GM18951 (cell line): ENCODE measurements at regions not wholly inside any gene's neighbourhood (a gene's known extent, or its start where the extent isn't known, plus 50 kb on each side); places are given as distances from the start of the nearest gene placed in this dataset.

Source experiments
- POLR2A ChIP-seq: IDR thresholded peaks from 4 replicates; pipeline ENCODE4 v1.6.1; 2011; ENCODE audit warnings: mild to moderate bottlenecking; ENCODE audit not compliant: insufficient read length, insufficient read depth; ENCODE audit errors: extremely low read depth
- in situ Hi-C: fragments of 300-500 bp; cut with MboI; formaldehyde crosslinking; loops from one replicate; pipeline ENCODE4 v1.12.0; 2022; ENCODE audit warnings: low sequenced_read_pairs, mixed read lengths, inconsistent platforms; ENCODE audit not compliant: unreplicated experiment

DNA sequence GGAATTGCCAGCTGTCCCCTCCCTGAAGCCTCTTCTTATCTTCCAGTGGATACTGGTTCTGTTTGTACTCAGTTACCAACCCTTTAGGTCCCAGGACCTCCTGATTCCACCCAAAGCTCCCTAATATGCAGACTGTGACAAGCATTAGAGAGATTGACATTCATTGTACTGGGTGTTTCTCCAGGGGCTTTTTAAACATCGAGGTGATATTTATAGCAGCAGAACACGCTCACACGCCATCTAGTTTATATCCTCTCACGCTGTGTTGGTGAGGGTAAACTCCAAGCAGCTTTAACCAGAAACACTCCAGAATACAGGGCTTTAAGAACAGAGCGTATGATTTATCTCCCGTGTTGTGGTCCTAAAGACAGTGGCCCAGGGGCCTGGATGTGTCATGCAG is 238.4 kb downstream of the IRF8 start:
- in situ Hi-C loops = no loop called here
- no peak for TF ChIP-seq POLR2A

DNA sequence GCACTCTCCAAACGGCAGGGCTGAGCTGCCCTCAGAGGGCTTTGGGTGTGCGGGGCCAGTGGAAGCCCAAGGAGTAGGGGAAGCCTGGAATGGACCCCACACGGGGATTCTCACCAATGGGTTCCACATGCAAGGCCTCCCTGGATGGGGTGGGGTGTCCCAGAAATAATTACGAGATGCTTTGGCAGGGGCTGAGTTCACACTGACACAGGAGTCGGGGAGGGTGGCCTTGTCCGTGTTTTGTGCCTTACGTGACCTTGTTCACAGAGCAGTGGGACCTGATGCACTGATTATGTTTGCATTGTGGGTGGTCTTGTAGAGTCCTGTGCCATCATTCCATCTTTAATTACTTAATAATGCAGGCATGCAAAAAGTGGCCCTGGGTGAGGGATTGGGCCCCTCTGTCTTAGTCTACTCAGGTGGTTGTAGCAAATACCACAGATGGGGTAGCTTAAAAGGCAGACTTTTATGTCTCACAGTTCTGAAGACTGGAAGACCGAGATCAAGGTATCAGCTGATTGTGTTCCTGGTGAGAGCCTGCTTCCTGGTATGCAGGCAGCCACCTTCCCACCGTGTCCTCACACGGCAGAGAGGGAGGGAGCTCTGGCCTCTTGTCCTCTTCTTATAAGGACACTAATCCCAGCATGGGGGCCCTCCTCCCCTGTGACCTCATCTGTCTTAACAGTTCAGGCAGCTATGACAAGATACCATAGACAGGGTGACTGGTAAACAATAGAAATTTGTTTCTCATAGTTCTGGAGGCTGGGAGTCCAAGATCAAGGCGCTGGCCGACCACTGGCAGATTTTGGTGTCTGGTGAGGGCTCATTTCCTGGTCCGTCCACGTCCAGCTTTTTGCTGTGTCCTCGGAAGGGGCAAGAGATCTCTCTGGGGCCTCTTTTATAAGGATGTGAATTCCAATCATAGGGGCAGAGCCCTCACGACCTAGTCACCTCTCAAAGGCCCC is 239.4 kb downstream of the IRF8 start:
- in situ Hi-C loops = no loop called here
- no peak for TF ChIP-seq POLR2A

DNA sequence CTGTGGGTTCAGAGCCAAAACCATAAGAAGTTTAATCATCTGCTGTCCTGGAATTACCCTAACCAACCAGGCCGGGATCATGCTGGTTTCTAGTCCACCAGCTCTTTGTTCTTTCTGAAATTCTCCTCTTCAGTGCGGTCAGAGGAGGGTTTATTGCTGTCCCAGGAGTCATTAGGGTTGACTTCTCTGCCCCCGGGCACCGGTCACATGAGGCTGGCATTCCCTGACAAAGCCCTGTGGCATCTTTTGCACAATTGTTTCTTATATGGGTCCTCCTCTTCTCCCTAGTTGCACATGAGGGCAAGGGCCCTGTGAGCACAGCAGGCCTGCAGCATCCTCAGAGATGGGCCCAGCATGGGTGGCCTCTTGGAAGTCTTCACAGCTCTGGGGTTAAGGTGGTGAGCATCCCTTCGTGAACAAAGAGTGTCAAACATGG is 243.9 kb downstream of the IRF8 start:
- TF ChIP-seq POLR2A = no peak
- in situ Hi-C loops = no loop called here

DNA sequence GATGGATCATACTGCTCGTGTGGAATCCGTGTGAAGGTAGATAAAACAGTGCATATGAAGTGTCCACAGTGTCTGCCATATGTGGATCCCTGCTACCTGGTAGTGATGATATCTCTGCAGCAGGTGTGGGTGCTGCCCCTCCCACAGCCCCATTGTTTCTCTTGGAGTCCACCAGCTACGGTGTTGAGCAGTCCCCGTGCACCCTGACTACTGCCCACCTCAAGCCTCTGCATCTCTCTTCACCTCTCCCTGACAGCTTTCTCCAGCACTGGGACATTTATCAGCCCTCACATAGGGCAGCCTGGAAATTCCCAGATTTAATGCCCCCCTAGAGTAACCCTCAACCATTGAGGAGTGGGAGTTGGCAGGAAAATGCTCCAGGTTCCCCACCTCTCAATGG is 244.7 kb downstream of the IRF8 start:
- in situ Hi-C loops = no loop called here
- no peak for TF ChIP-seq POLR2A

DNA sequence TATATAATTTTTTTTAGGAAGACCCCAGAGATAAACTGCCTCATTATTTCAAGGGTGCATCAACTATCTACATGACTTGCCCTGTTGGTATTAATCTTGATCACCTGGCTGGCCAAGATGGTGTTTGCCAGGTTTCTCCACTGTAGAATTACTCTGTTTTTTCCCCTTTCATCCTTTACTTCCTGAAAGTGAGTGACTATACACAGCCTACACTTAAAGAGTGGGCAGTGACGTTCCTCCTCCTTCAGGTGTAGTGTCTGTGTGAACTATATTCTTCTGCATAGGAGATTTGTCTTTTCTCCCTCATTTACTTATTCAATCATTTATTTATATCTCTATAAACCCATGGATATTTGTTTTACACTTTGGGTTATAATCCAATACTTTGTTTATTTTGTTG is 246.7 kb downstream of the IRF8 start:
- in situ Hi-C loops = no loop called here
- TF ChIP-seq POLR2A = no peak

DNA sequence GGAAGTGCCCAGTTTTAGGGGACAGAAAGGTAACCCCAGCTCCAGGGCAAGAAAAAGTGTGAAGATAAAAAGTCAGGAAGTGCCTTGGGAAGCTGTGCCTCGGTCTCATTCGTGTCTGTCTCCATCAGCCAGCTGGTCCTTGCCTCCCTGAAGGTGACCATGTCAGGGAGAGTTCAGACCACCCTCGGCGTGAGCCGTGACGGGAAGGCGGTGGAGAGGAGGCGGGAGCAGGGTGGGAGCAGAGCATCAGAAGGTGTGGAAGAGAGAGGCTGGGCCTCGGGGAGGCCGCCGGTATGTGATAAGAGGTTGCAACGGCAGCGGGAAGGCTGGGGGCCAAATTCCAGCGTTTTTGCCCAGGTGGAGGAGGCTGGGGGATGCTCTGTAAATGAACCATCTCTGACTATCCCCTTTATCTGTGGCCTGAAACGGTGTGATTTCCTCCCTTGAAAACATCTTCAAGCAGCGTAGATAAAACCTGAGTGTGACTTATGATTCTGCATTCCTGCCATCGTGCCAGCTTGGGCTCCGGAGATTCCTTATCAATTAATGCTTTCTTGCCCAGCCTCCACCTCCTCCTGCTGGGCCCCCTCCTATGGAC is 251.8 kb downstream of the IRF8 start:
- no peak for TF ChIP-seq POLR2A
- in situ Hi-C loops = no loop called here

DNA sequence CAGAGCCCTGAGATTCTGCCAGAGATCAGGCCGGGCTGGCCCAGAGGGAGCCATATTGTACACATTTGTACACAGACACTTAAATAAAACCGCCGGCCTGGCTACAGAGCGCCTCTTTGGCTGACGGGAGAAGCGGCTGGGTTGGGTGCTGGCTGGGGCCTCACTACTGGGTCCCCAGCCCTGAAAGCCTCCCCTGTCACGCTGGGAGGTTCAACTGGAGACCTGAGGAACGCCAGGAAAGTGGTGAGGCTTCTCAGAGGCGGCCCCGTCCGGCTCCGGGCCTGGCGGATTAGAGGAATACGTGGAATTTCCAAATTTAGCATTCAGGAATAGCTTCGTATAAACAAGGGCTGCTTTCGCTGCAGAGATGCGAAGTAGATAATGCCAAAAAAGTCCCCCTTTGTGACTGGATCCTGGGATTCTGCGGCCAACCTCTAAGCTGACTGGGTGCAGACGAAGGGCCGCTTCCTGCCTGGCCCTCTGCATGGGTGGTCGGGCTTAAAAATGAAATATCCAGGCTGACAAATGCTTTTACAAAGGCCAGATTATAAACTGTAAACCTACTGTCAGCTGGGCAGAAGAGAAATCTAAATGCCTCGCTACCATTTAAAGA is 252.4 kb downstream of the IRF8 start:
- in situ Hi-C loops = no loop called here
- no peak for TF ChIP-seq POLR2A

DNA sequence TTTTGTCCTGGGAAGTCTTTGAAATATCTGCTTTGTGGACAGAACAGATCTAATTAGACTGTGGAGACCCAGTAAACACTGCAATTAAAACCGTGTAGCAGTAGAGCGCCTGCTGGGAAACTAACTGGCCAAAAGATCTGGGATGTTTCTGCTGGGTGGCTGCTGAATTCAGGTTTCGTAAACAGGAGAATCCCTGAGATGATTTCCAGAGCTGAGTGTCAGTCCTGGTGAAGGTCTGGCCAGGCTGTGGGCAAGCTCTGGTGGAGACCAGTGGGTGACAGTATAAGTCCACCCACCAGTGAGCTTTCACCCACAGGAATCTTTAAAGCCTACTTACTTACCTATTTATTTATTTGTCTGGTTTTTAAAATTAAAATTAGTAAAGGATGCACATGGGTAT is 257.2 kb downstream of the IRF8 start:
- TF ChIP-seq POLR2A = no peak
- in situ Hi-C loops = no loop called here

DNA sequence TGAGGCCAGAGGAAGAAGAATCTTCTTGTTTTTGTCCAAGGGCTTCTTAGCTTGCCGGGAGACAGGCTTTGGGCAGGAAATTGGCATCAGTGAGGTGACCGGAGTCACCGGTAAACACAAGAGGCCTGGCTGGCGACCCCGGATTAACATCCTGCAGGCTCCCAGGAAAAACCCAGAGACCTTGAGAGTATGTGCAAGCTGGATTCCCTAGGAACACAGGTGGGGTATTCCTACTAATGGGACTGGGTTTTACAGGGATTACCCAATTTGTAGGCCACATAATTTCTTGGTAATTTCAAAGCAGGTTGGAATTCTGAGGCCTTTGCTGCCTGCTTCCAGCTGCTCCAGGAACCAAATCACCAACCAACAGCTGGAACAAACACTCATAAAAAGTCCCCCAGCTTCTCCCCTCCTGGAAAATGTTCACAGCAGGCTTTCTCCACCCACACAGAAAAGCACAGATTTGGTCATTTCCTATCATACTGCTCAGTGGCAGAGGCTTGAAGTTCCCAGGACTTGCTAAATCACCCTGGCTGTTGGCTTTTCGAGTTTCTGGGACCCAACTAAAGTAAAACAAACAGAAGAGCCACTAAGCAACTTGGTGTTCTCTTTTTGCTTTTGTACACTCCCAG is 258.8 kb downstream of the IRF8 start:
- in situ Hi-C loops = no loop called here
- TF ChIP-seq POLR2A = no peak

DNA sequence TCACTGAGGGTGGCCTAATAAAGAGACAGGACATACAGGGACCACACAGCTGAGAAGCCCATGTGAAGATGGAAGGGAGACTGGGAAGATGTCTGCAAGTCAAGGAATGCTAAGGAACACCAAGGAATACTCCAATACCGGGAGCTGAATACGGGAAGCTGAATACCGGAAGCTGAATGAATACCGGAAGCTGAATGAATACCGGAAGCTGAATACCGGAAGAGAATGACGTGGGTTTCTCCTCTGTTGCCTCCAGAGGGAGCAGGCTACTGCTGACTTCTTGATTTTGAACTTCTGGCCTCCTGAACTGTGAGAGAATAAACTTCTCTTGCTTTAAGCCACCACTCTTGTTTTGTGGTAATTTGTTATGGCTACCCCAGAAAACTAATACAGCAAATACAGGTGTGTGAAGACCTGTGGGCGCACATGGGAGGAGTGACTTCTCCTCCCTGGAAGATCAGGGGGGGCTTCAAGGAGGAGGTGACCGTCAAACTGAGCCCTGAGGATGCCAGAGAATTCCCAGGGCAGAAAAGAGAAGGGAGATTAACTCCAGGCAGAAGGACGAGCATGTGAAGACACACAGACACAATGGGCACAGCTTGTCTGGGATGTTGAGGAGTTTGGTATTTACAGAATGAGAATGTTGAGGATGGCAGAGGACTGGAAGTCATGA is 259.9 kb downstream of the IRF8 start:
- in situ Hi-C loops = no loop called here
- TF ChIP-seq POLR2A = no peak

DNA sequence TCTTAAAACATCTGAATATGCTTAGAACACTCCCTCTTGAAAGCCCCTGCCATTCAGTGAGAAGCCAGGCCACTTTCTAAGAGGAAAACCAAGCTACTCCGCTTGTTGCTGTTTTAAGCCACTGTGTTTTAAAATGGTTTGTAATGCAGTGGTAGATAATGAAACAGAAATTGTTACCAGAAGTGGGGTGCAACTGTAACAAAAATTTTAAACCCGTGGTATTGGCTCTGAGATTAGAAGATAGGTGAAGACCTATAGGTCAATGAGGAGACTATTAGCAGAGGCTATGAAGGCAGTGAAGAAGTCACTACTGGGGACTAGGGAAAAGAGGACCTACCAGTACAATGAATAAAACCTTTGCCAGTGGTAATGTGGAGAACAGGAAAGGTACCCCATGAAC is 266.5 kb downstream of the IRF8 start:
- in situ Hi-C loops = no loop called here
- TF ChIP-seq POLR2A = no peak

DNA sequence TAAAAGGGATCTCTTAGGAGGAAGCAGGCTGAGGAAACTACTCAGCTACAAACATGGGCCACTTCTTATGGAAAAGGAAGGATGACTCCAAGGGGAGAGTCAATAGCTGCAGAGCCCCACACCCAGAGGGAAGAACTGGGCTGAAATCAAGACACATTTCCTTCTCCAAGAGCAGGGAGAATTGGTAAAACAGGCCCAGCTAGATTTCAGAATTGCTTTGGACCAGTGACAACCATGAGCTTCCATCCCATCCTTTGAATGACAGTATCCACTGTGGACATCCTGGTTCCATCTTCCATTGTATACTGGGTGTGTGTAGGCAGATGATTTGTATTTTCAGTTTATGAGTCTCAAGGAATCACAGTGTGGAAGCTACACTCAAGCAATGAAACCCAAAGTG is 267.5 kb downstream of the IRF8 start:
- TF ChIP-seq POLR2A = no peak
- in situ Hi-C loops = no loop called here

DNA sequence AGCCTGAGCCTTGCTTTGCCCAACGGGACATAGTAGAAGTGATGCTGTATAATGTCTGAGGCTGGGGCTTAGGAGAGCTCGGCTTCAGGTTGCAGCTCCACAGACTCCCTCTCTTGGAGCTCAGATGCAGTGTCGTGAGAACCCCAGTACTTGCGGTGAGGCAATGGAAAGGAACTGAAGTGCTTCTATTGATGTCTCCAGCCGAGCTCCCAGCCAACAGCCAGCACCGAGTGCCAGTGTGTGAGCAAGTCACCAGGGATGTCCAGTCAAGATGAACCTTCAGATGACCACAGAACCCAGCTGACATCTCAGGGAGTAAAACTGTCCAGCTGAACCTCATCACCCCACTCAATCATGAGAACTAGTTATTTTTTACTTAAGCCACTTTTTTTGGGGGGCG is 268.1 kb downstream of the IRF8 start:
- in situ Hi-C loops = no loop called here

More for the DNA sequence above, 268.1 kb downstream of the IRF8 start:
- TF ChIP-seq POLR2A = no peak
